Lung (tissue), 9 donors: ENCODE measurements at regions not wholly inside any gene's neighbourhood (a gene's known extent, or its start where the extent isn't known, plus 50 kb on each side); places are given as distances from the start of the nearest gene placed in this dataset.
"Not testable (repeated sequence)": the region's sequence is repeated elsewhere in the genome, so short reads cannot be mapped to it uniquely, and the experiment has no call there.

Source experiments
- ATAC-seq: fragments of 200-7000 bp; cut with Tn5 transposase; one replicate; pipeline ENCODE4 v1.9.1; 2020; ENCODE audit warnings: moderate number of reproducible peaks; ENCODE audit not compliant: insufficient read depth, low FRiP score
- DNase-seq, 3 donors: peaks; one replicate each; pipeline ENCODE4 v3.0.0-alpha.2; 2013 to 2017
- H3K27ac ChIP-seq, 2 donors: one replicate each; pipeline ENCODE4 v1.5.1; 2013; ENCODE audit warnings: mild to moderate bottlenecking in 2 of 2, moderate library complexity in 2 of 2, control low read depth in 1 of 2, inconsistent platforms in 1 of 2, low read depth in 1 of 2, low read length in 1 of 2
- H3K27me3 ChIP-seq, 3 donors: one replicate each; pipeline ENCODE4 v1.5.1; 2013; ENCODE audit warnings: low read length in 2 of 3; ENCODE audit not compliant: control insufficient read depth in 3 of 3, insufficient read depth in 3 of 3
- H3K36me3 ChIP-seq, 4 donors: one replicate each; pipeline ENCODE4 v1.5.1; 2013; ENCODE audit warnings: low read length in 4 of 4, mild to moderate bottlenecking in 1 of 4, moderate library complexity in 1 of 4; ENCODE audit not compliant: control insufficient read depth in 4 of 4, insufficient read depth in 4 of 4
- H3K4me1 ChIP-seq, 5 donors: one replicate each; pipeline ENCODE4 v1.5.1; 2013; ENCODE audit warnings: low read length in 5 of 5, mild to moderate bottlenecking in 2 of 5, moderate library complexity in 1 of 5; ENCODE audit not compliant: control insufficient read depth in 5 of 5, insufficient read depth in 5 of 5
- H3K4me3 ChIP-seq: one replicate; pipeline ENCODE4 v1.5.1; 2013; ENCODE audit warnings: mild to moderate bottlenecking, control low read depth, moderate library complexity
- H3K9ac ChIP-seq, 2 donors: one replicate each; pipeline ENCODE4 v1.5.1; 2013; ENCODE audit warnings: low read length in 2 of 2, control low read depth in 1 of 2; ENCODE audit not compliant: insufficient read depth in 1 of 2
- H3K9me3 ChIP-seq, 4 donors: one replicate each; pipeline ENCODE4 v1.5.1; 2013; ENCODE audit warnings: low read length in 3 of 4, mild to moderate bottlenecking in 1 of 4, moderate library complexity in 1 of 4; ENCODE audit not compliant: control insufficient read depth in 4 of 4, insufficient read depth in 3 of 4
- WGBS, 2 donors: extraction: QIAGEN DNeasy Blood & Tissue Kit; methylation state at CpG; one replicate each; pipeline ENCODE4 v1.1.7; 2013; 5-methylcytosine and 5-hydroxymethylcytosine counted together
- donor health status: Bipolar disorder and iron deficiency.
- donor health status: healthy.
- donor health status: DM: yes; HTN: yes; CAD: no.

DNA sequence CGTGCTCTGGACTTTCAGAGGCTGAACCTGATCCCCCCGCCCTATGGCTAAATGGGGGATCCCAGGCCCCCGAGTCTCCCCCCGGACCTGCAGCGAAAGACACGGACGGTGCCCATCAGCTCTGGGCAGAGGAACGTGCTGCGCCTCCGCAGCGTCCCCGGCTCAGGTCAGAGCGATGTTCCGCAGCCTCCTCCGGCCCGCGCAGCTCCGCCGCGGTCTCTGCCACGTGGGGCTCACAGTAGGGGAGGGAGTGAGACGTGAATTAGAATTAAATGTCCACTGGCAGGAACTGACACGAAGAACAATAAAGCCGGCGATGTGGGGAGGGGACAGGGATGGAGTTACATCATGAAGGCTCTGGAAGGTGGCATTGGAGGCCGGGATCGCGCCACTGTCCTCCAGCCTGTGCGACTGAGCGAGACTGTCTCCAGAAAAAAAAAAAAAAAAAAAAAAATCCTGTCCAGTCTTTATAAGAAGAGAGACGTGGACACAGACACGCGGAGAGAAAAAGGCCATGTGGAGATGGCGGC, 4053.0 kb upstream of the TPTE start:
- not testable (repeated sequence) for H3K9me3 ChIP-seq, H3K4me3 ChIP-seq, H3K9ac ChIP-seq, H3K36me3 ChIP-seq, ATAC-seq, H3K27me3 ChIP-seq, H3K4me1 ChIP-seq, H3K27ac ChIP-seq, DNase-seq
- no CpG with 5 or more reads among the region's 34 CpGs for WGBS, 2 donors

GRCh38 chr21:6474250-6474968, 4047.0 kb upstream of the TPTE start:
- H3K36me3 ChIP-seq, H3K9ac ChIP-seq, ATAC-seq, H3K9me3 ChIP-seq, H3K4me3 ChIP-seq, H3K27me3 ChIP-seq, H3K27ac ChIP-seq, H3K4me1 ChIP-seq, DNase-seq: not testable (repeated sequence)
- WGBS, 2 donors = no CpG with 5 or more reads among the region's 25 CpGs

DNA sequence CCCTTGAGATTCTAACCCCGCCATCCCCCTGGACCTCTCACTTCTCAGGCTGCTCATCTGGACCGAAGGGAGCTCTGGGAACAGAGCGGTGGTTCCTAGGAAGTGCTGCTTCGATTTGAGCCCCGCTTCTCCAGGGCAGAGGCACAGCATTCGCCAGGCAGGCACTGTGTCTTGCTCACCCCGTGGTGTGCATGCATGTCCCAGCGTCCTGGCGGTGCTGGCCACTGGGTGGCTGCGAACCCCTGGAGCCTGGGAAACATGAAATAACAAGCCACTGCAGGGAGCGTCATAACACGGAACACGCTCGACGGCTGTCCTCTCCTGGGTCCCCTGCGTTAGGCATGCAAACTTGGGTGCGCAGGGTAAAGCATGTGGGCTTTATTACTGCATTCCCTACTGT, 4040.3 kb upstream of the TPTE start:
- not testable (repeated sequence) for H3K27ac ChIP-seq, DNase-seq, H3K9me3 ChIP-seq, H3K4me1 ChIP-seq, H3K27me3 ChIP-seq, ATAC-seq, H3K36me3 ChIP-seq, H3K9ac ChIP-seq, H3K4me3 ChIP-seq
- no CpG with 5 or more reads among the region's 17 CpGs for WGBS, 2 donors

DNA sequence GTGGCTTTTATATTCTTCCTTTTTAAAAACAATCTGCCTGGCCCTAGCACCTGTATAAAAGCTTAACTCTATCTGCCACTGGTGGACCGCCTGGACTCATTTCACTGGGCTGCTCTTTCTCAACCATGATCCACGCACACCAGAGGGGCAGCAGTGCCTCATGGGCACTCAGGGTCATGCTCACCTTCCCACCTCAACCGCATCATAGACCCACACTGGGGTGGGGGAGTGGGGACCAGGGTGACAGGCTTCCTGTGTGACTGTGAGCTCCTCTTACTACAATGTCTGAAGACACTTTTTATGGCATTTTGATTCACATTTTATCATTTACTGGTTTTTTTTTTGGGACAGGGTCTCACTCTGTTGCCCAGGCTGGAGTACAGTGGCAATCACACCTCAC, 4038.8 kb upstream of the TPTE start:
- not testable (repeated sequence) for H3K4me3 ChIP-seq, H3K9me3 ChIP-seq, H3K4me1 ChIP-seq, H3K36me3 ChIP-seq, H3K27ac ChIP-seq, DNase-seq, H3K9ac ChIP-seq, ATAC-seq, H3K27me3 ChIP-seq
- 92 to 95% methylated on average over 1 of the region's 3 CpGs for WGBS, 2 donors

DNA sequence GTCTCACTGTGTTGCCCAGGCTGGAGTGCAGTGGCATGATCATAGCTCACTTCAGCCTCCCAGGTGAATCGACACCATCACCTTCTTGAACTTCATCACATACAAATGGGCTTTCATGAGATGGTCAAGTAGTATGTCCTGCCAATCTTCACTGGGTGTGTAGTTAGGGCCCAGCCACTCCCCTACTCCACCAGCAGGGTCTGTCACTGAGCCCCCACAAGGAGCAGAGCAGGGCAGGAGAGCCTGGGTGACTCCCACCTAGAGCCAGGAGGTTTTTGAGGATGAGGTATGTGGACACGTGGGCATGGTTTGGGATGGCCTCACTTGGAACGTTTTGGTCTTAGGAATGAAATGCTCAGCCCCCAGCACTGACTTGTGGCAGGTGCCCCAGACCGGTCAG, 4037.7 kb upstream of the TPTE start:
- not testable (repeated sequence) for H3K27me3 ChIP-seq, H3K36me3 ChIP-seq, H3K4me1 ChIP-seq, ATAC-seq, H3K4me3 ChIP-seq, H3K9me3 ChIP-seq, H3K9ac ChIP-seq, DNase-seq, H3K27ac ChIP-seq
- no CpG with 5 or more reads among the region's 4 CpGs for WGBS, 2 donors

- 98 to 100% methylated on average over 3 to 25 of the region's 26 CpGs for whole genome bisulfite sequencing, 2 donors
- not testable (repeated sequence) for H3K27ac ChIP-seq
Observed at GRCh38 chr21:6486821-6487220, 4034.6 kb upstream of the TPTE start.

DNA sequence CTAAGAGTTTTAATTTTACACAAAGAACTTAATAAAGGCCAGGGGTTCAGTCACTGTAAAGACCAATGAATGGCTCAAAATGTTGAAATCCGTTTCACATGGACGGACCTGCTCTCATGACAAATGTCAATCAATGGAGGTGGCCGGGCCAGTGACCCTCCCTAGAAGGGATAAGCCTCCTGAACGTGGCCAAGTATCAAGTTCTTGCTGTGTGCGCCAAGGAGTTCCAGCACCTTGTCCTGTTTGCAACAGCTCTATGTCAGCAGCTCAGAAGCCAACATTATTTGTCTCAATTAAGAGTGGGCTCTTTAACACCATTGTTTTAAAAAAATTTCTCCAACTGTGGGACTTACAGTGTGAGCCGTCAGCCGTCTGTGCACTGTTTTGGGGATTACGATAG, 4028.7 kb upstream of the TPTE start:
- H3K4me1 ChIP-seq, H3K9me3 ChIP-seq, H3K4me3 ChIP-seq, H3K27ac ChIP-seq, H3K9ac ChIP-seq, H3K27me3 ChIP-seq, DNase-seq, ATAC-seq, H3K36me3 ChIP-seq: not testable (repeated sequence)
- no CpG with 5 or more reads among the region's 8 CpGs for WGBS, 2 donors

More at GRCh38 chr21:6486821-6487220, 4034.6 kb upstream of the TPTE start:
- not testable (repeated sequence) for H3K9ac ChIP-seq, H3K36me3 ChIP-seq, DNase-seq, H3K4me3 ChIP-seq, H3K9me3 ChIP-seq, H3K4me1 ChIP-seq, H3K27me3 ChIP-seq, ATAC-seq

DNA sequence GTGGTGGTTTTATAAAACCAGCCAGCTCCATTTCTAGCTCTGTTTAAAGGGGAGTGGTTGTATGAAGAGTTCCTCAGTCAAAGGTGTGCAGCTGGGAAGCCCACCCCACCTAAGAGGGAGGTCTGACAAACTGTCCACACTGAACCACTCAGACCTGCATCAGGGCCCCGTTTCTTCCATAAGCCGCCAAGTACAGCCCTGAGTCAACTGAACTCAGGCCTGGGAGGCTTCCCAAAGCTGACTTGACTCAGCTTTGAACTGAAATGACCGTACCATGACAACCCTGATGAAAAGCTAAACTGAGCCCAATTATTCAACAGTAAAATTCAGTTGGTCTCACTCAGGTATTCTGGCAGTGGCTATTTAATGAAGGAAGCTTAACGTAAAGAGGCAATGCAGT, 4027.4 kb upstream of the TPTE start:
- H3K4me3 ChIP-seq, H3K9ac ChIP-seq, H3K9me3 ChIP-seq, H3K4me1 ChIP-seq, H3K27me3 ChIP-seq, H3K36me3 ChIP-seq, ATAC-seq, H3K27ac ChIP-seq, DNase-seq: not testable (repeated sequence)
- WGBS, 2 donors = no CpG with 5 or more reads among the region's 4 CpGs
